ENCODE measurements at regions not wholly inside any gene's neighbourhood (a gene's known extent, or its start where the extent isn't known, plus 50 kb on each side); places are given as distances from the start of the nearest gene placed in this dataset.

- CTCF ChIA-PET: no interaction called here
- DNase-seq (no peak), ATAC-seq (no peak)
- H3K4me3 Mint-ChIP-seq: no peak overlapping the region
- no peaks in the 10 kb centered on the region for H3K9me3 Mint-ChIP-seq (ENCODE audit: low read depth)
- POLR2A ChIA-PET: no interaction called here
- H3K4me1 Mint-ChIP-seq: no peaks in the 10 kb centered on the region
- no peaks in the 10 kb centered on the region for H3K27me3 Mint-ChIP-seq
- H3K27ac Mint-ChIP-seq: no peak overlapping the region
- no peaks in the 10 kb centered on the region for H3K36me3 Mint-ChIP-seq (ENCODE audit: low read depth)
- intact Hi-C loops (cut with DNase I, micrococcal nuclease): no loop called here
Measured at GRCh38 chr10:78572565-78572964, 496.2 kb upstream of the ZMIZ1 start.

GRCh38 chr10:78574547-78574946 is 494.2 kb upstream of the ZMIZ1 start:
- ChIA-PET POLR2A (no interaction called here), CTCF (no interaction called here)
- peaks cover 14% of the 10 kb centered on the region for H3K4me1 Mint-ChIP-seq
- DNase-seq (no peak), ATAC-seq (no peak)
- intact Hi-C loops (cut with DNase I, micrococcal nuclease): no loop called here
- H3K36me3 Mint-ChIP-seq (ENCODE audit: low read depth): no peaks in the 10 kb centered on the region
- no peaks in the 10 kb centered on the region for H3K9me3 Mint-ChIP-seq (ENCODE audit: low read depth)
- H3K27me3 Mint-ChIP-seq: no peaks in the 10 kb centered on the region
- H3K4me3 Mint-ChIP-seq: no peak overlapping the region
- no peak overlapping the region for H3K27ac Mint-ChIP-seq

- intact Hi-C loops (cut with DNase I, micrococcal nuclease): no loop called here
- ChIA-PET POLR2A (no interaction called here), CTCF (interaction anchor here (0.6 kb wide), 1 partner anchor 668 kb away, joined by 5 read pairs; no protein-coding TSS in a partner anchor)
- no peak overlapping the region for H3K4me3 Mint-ChIP-seq
- no peaks in the 10 kb centered on the region for H3K9me3 Mint-ChIP-seq (ENCODE audit: low read depth)
- H3K36me3 Mint-ChIP-seq (ENCODE audit: low read depth): no peaks in the 10 kb centered on the region
- no peak for ATAC-seq
- DNase-seq: no peak
- H3K4me1 Mint-ChIP-seq: peaks cover 17% of the 10 kb centered on the region
- no peak overlapping the region for H3K27ac Mint-ChIP-seq
- no peaks in the 10 kb centered on the region for H3K27me3 Mint-ChIP-seq
Measured at GRCh38 chr10:78575400-78575799, 493.4 kb upstream of the ZMIZ1 start.

- DNase-seq (no peak), ATAC-seq (no peak)
- ChIA-PET CTCF (no interaction called here), POLR2A (no interaction called here)
- intact Hi-C loops (cut with DNase I, micrococcal nuclease): no loop called here
- Mint-ChIP-seq H3K27me3 (no peaks in the 10 kb centered on the region), H3K9me3 (ENCODE audit: low read depth) (no peaks in the 10 kb centered on the region), H3K4me1 (peaks cover 17% of the 10 kb centered on the region), H3K27ac (no peak overlapping the region), H3K4me3 (no peak overlapping the region), H3K36me3 (ENCODE audit: low read depth) (no peaks in the 10 kb centered on the region)
Measured at GRCh38 chr10:78576276-78576675, 492.5 kb upstream of the ZMIZ1 start.

- POLR2A ChIA-PET: interaction anchor here (0.7 kb wide), 1 partner anchor 404 kb away, joined by 3 read pairs; no protein-coding TSS in a partner anchor
Measured at GRCh38 chr10:78577712-78578111, 491.1 kb upstream of the ZMIZ1 start.

GRCh38 chr10:78578929-78579328 is 489.8 kb upstream of the ZMIZ1 start:
- Mint-ChIP-seq H3K9me3 (ENCODE audit: low read depth) (no peaks in the 10 kb centered on the region), H3K36me3 (ENCODE audit: low read depth) (no peaks in the 10 kb centered on the region), H3K27me3 (no peaks in the 10 kb centered on the region), H3K4me1 (peaks cover 17% of the 10 kb centered on the region), H3K4me3 (no peak overlapping the region), H3K27ac (peak overlapping the region; percentile 83)
- DNase-seq (peak; percentile 83), ATAC-seq (peak; percentile 99)
- POLR2A ChIA-PET: no interaction called here
- CTCF ChIA-PET: no interaction called here
- intact Hi-C loops (cut with DNase I, micrococcal nuclease): loop anchor here in 1 of 2 experiments (1.0 to 2.0 kb wide), 2 partner anchors 276 to 490 kb away; partner anchors contain the start of gene ZMIZ1

More at GRCh38 chr10:78577712-78578111, 491.1 kb upstream of the ZMIZ1 start:
- no peaks in the 10 kb centered on the region for H3K27me3 Mint-ChIP-seq
- no peaks in the 10 kb centered on the region for H3K9me3 Mint-ChIP-seq (ENCODE audit: low read depth)
- intact Hi-C loops (cut with DNase I, micrococcal nuclease): loop anchor here in 1 of 2 experiments (1.0 to 2.0 kb wide), 2 partner anchors 274 to 491 kb away; partner anchors contain the start of gene ZMIZ1
- no peaks in the 10 kb centered on the region for H3K36me3 Mint-ChIP-seq (ENCODE audit: low read depth)
- ATAC-seq: no peak
- CTCF ChIA-PET: no interaction called here
- H3K4me1 Mint-ChIP-seq: peaks cover 17% of the 10 kb centered on the region
- no peak for DNase-seq
- no peak overlapping the region for H3K27ac Mint-ChIP-seq
- H3K4me3 Mint-ChIP-seq: no peak overlapping the region

- no peaks in the 10 kb centered on the region for H3K27me3 Mint-ChIP-seq
- POLR2A ChIA-PET: no interaction called here
- intact Hi-C loops (cut with DNase I, micrococcal nuclease): loop anchor here in 1 of 2 experiments (2.0 kb wide), 1 partner anchor 489 kb away; the partner anchor contains the start of gene ZMIZ1
Measured at GRCh38 chr10:78579576-78579975, 489.2 kb upstream of the ZMIZ1 start.

GRCh38 chr10:78579995-78580394 is 488.8 kb upstream of the ZMIZ1 start:
- H3K27me3 Mint-ChIP-seq: no peaks in the 10 kb centered on the region
- ATAC-seq (no peak), DNase-seq (no peak)
- H3K9me3 Mint-ChIP-seq (ENCODE audit: low read depth): no peaks in the 10 kb centered on the region
- CTCF ChIA-PET: no interaction called here
- peak overlapping the region; percentile 83 for H3K27ac Mint-ChIP-seq
- no peak overlapping the region for H3K4me3 Mint-ChIP-seq
- POLR2A ChIA-PET: no interaction called here
- peaks cover 17% of the 10 kb centered on the region for H3K4me1 Mint-ChIP-seq
- H3K36me3 Mint-ChIP-seq (ENCODE audit: low read depth): no peaks in the 10 kb centered on the region
- intact Hi-C loops (cut with DNase I, micrococcal nuclease): loop anchor here in 1 of 2 experiments (2.0 kb wide), 1 partner anchor 489 kb away; the partner anchor contains the start of gene ZMIZ1

More at GRCh38 chr10:78579576-78579975, 489.2 kb upstream of the ZMIZ1 start:
- no peak overlapping the region for H3K4me3 Mint-ChIP-seq
- CTCF ChIA-PET: no interaction called here
- H3K9me3 Mint-ChIP-seq (ENCODE audit: low read depth): no peaks in the 10 kb centered on the region
- peak overlapping the region; percentile 83 for H3K27ac Mint-ChIP-seq
- H3K36me3 Mint-ChIP-seq (ENCODE audit: low read depth): no peaks in the 10 kb centered on the region
- peaks cover 17% of the 10 kb centered on the region for H3K4me1 Mint-ChIP-seq
- DNase-seq (no peak), ATAC-seq (no peak)

GRCh38 chr10:78581133-78581694 is 487.6 kb upstream of the ZMIZ1 start:
- H3K4me3 Mint-ChIP-seq: no peak overlapping the region
- no peak for DNase-seq
- H3K9me3 Mint-ChIP-seq (ENCODE audit: low read depth): no peaks in the 10 kb centered on the region
- peak overlapping the region; percentile 33 for H3K27ac Mint-ChIP-seq
- intact Hi-C loops (cut with DNase I, micrococcal nuclease): no loop called here
- no peak for ATAC-seq
- H3K36me3 Mint-ChIP-seq (ENCODE audit: low read depth): no peaks in the 10 kb centered on the region
- POLR2A ChIA-PET: no interaction called here
- no peaks in the 10 kb centered on the region for H3K27me3 Mint-ChIP-seq
- CTCF ChIA-PET: no interaction called here
- H3K4me1 Mint-ChIP-seq: peaks cover 17% of the 10 kb centered on the region

GRCh38 chr10:78582540-78582939 is 486.2 kb upstream of the ZMIZ1 start:
- CTCF ChIA-PET: no interaction called here

GRCh38 chr10:78584266-78584665 is 484.5 kb upstream of the ZMIZ1 start:
- DNase-seq (no peak), ATAC-seq (no peak)
- no peaks in the 10 kb centered on the region for H3K9me3 Mint-ChIP-seq (ENCODE audit: low read depth)
- intact Hi-C loops (cut with DNase I, micrococcal nuclease): no loop called here
- no peaks in the 10 kb centered on the region for H3K27me3 Mint-ChIP-seq
- ChIA-PET CTCF (no interaction called here), POLR2A (no interaction called here)
- H3K4me3 Mint-ChIP-seq: no peak overlapping the region
- no peaks in the 10 kb centered on the region for H3K36me3 Mint-ChIP-seq (ENCODE audit: low read depth)
- peaks cover 5% of the 10 kb centered on the region for H3K4me1 Mint-ChIP-seq
- no peak overlapping the region for H3K27ac Mint-ChIP-seq

More at GRCh38 chr10:78582540-78582939, 486.2 kb upstream of the ZMIZ1 start:
- DNase-seq (no peak), ATAC-seq (no peak)
- Mint-ChIP-seq H3K27me3 (no peaks in the 10 kb centered on the region), H3K27ac (no peak overlapping the region), H3K9me3 (ENCODE audit: low read depth) (no peaks in the 10 kb centered on the region), H3K36me3 (ENCODE audit: low read depth) (no peaks in the 10 kb centered on the region), H3K4me3 (no peak overlapping the region), H3K4me1 (peaks cover 17% of the 10 kb centered on the region)
- intact Hi-C loops (cut with DNase I, micrococcal nuclease): no loop called here
- POLR2A ChIA-PET: no interaction called here

- H3K4me3 Mint-ChIP-seq: no peak overlapping the region
- no peaks in the 10 kb centered on the region for H3K27me3 Mint-ChIP-seq
- CTCF ChIA-PET: no interaction called here
- no peaks in the 10 kb centered on the region for H3K36me3 Mint-ChIP-seq (ENCODE audit: low read depth)
- H3K4me1 Mint-ChIP-seq: peaks cover 1% of the 10 kb centered on the region
- intact Hi-C loops (cut with DNase I, micrococcal nuclease): no loop called here
- DNase-seq (no peak), ATAC-seq (no peak)
- H3K9me3 Mint-ChIP-seq (ENCODE audit: low read depth): no peaks in the 10 kb centered on the region
- H3K27ac Mint-ChIP-seq: no peak overlapping the region
- POLR2A ChIA-PET: no interaction called here
Measured at GRCh38 chr10:78584681-78585080, 484.1 kb upstream of the ZMIZ1 start.

Data from activated CD4-positive, alpha-beta T cell treated with anti-CD3 and anti-CD28 coated beads for 36 hours (primary cell).